ENCODE measurements at regions not wholly inside any gene's neighbourhood (a gene's known extent, or its start where the extent isn't known, plus 50 kb on each side); places are given as distances from the start of the nearest gene placed in this dataset.

- DNase-seq (ENCODE audit: low spot score), result no peak
These were observed 51.1 kb downstream of the GARRE1 start for GRCh38 chr19:34305221-34306083.

GRCh38 chr19:34306213-34306661, 51.9 kb downstream of the GARRE1 start:
- no peak for DNase-seq (ENCODE audit: low spot score)

GRCh38 chr19:34306824-34307223, 52.5 kb downstream of the GARRE1 start:
- DNase-seq (ENCODE audit: low spot score), result no peak

GRCh38 chr19:34308381-34309367, 54.3 kb downstream of the GARRE1 start:
- DNase-seq (ENCODE audit: low spot score), result no peak

GRCh38 chr19:34309368-34310138, 55.2 kb downstream of the GARRE1 start:
- DNase-seq (ENCODE audit: low spot score), result no peak

GRCh38 chr19:34310494-34310981, 54.5 kb upstream of the GPI start:
- no peak for DNase-seq (ENCODE audit: low spot score)

GRCh38 chr19:34313188-34313587, 51.8 kb upstream of the GPI start:
- peak; percentile 73 for DNase-seq (ENCODE audit: low spot score)

GRCh38 chr19:34314437-34315313, 50.3 kb upstream of the GPI start:
- DNase-seq (ENCODE audit: low spot score), result no peak

Data from A172 (cell line).